ENCODE measurements at regions not wholly inside any gene's neighbourhood (a gene's known extent, or its start where the extent isn't known, plus 50 kb on each side); places are given as distances from the start of the nearest gene placed in this dataset.

- no peak for DNase-seq (ENCODE audit: extremely low read depth, low read depth)
- H3K4me3 ChIP-seq (replicated peaks; ENCODE audit: low read depth, low read length): no peak overlapping the region
- TF ChIP-seq CTCF (IDR thresholded peaks at IDR 0.05; ENCODE audit: low read depth, low read length, missing control alignments): no peak
Observed at GRCh38 chr5:173667702-173668101, 51.3 kb upstream of the BOD1 start.

- DNase-seq (ENCODE audit: extremely low read depth, low read depth): no peak
- TF ChIP-seq CTCF (IDR thresholded peaks at IDR 0.05; ENCODE audit: low read depth, low read length, missing control alignments): no peak
- no peak overlapping the region for H3K4me3 ChIP-seq (replicated peaks; ENCODE audit: low read depth, low read length)
Observed at GRCh38 chr5:173668245-173668800, 51.9 kb upstream of the BOD1 start.

GRCh38 chr5:173668910-173669309 lies 52.5 kb upstream of the BOD1 start:
- no peak for DNase-seq (ENCODE audit: extremely low read depth, low read depth)
- no peak overlapping the region for H3K4me3 ChIP-seq (replicated peaks; ENCODE audit: low read depth, low read length)
- TF ChIP-seq CTCF (IDR thresholded peaks at IDR 0.05; ENCODE audit: low read depth, low read length, missing control alignments): no peak

GRCh38 chr5:173669483-173669882 lies 53.0 kb upstream of the BOD1 start:
- H3K4me3 ChIP-seq (replicated peaks; ENCODE audit: low read depth, low read length): no peak overlapping the region
- DNase-seq (ENCODE audit: extremely low read depth, low read depth): no peak
- no peak for TF ChIP-seq CTCF (IDR thresholded peaks at IDR 0.05; ENCODE audit: low read depth, low read length, missing control alignments)

GRCh38 chr5:173670130-173670651 lies 53.7 kb upstream of the BOD1 start:
- no peak for TF ChIP-seq CTCF (IDR thresholded peaks at IDR 0.05; ENCODE audit: low read depth, low read length, missing control alignments)
- H3K4me3 ChIP-seq (replicated peaks; ENCODE audit: low read depth, low read length): no peak overlapping the region
- DNase-seq (ENCODE audit: extremely low read depth, low read depth): no peak

- DNase-seq (ENCODE audit: extremely low read depth, low read depth): no peak
- H3K4me3 ChIP-seq (replicated peaks; ENCODE audit: low read depth, low read length): no peak overlapping the region
- TF ChIP-seq CTCF (IDR thresholded peaks at IDR 0.05; ENCODE audit: low read depth, low read length, missing control alignments): no peak
Observed at GRCh38 chr5:173670791-173671120, 54.3 kb upstream of the BOD1 start.

Measured in HFF-Myc (cell line).